ENCODE measurements at regions not wholly inside any gene's neighbourhood (a gene's known extent, or its start where the extent isn't known, plus 50 kb on each side); places are given as distances from the start of the nearest gene placed in this dataset.

DNA sequence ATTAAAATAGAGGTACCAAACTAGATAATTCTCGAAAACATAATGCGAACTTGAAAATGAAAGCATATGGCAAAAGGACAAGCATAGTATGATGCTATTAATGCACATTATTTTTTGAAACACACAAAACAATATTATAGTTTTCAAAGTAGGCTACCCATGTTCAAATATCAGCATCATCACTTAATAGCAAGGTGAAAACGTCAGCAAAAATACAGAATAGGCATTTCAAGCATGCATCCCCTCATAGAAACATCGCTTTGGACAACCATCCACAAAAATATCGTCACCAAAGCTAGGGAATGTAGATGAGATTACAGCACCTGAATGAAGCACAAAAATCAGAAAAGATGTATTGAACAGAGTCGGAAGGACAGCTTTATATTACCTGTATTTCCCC, 814.5 kb upstream of the LRRC4C start:
- Histone ChIP-seq H3K27ac (no peak overlapping the region), H3K27me3 (no peaks in the 10 kb centered on the region), H3K4me3 (no peak overlapping the region), H3K4me1 (no peaks in the 10 kb centered on the region), H3K9me3 (peaks cover 0 to 13% of the 10 kb centered on the region in 2 donors), H3K36me3 (no peaks in the 10 kb centered on the region)
- intact Hi-C loops (cut with DNase I; ENCODE audit: low total_unique reads), result no loop called here
- no peak for TF ChIP-seq POLR2A (IDR thresholded peaks at IDR 0.05)
- TF ChIP-seq CTCF (IDR thresholded peaks at IDR 0.05), result no peak
- no peak for DNase-seq

DNA sequence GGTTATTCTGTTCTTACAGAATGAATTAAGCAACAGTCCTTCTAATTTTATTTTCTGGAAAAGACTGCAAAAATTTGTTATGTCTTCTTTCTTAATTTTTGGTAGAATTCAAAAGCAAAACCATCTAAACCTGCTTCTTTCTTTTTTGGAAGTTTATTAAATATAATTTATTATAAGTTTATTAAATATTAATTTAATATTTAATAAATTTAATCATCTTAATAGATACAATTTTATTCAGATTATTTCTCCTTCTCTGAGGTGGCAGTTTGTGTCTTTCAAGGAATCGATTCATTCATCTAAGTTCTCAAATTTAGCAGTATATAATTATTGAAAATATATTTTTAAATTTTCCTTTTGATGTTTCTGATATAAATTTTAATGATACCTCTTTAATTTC, 837.5 kb upstream of the LRRC4C start:
- Histone ChIP-seq H3K36me3 (no peaks in the 10 kb centered on the region), H3K27ac (no peak overlapping the region), H3K4me1 (no peaks in the 10 kb centered on the region), H3K9me3 (no peaks in the 10 kb centered on the region), H3K4me3 (no peak overlapping the region), H3K27me3 (no peaks in the 10 kb centered on the region)
- no peak for DNase-seq
- intact Hi-C loops (cut with DNase I; ENCODE audit: low total_unique reads), result no loop called here
- no peak for TF ChIP-seq POLR2A (IDR thresholded peaks at IDR 0.05)
- TF ChIP-seq CTCF (IDR thresholded peaks at IDR 0.05), result no peak

DNA sequence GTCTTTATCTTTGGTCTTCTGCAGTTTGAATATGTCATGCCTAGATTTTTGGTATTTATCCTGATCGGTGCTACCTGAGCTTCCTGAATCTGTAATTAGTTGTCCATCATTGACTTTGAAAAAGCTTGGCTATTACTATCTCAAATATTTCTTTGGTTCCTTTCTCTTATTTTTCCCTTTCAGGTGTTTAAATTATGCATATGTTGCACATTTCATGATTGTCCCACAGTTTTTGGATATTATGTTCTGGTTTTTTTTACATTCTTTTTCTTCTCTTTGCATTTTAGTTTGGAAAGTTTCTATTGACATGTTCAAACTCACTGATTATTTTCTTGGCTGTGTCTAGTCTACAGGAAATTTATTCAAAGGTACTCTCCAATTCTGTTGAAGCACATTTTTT, 840.3 kb upstream of the LRRC4C start:
- Histone ChIP-seq H3K4me3 (no peak overlapping the region), H3K27me3 (no peaks in the 10 kb centered on the region), H3K4me1 (no peaks in the 10 kb centered on the region), H3K27ac (no peak overlapping the region), H3K9me3 (no peaks in the 10 kb centered on the region), H3K36me3 (no peaks in the 10 kb centered on the region)
- intact Hi-C loops (cut with DNase I; ENCODE audit: low total_unique reads), result no loop called here
- TF ChIP-seq POLR2A (IDR thresholded peaks at IDR 0.05) (no peak), CTCF (IDR thresholded peaks at IDR 0.05) (no peak)
- DNase-seq, result no peak

DNA sequence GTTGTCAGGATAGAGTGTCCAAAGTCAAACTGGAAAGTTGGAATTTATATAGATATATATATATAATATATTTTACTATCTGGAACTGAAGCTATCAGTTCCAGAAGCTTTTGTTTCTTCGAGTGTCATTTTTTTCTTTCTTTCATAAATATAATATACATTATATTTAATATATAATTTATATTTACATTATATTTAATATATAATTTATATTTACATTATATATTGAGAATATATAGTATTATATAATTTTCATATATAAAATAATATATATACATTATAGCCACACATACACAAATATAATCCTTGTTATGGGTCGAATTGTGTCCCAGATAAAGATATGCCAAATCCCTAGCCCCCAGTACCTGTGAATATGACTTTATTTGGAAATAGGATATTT, 842.3 kb upstream of the LRRC4C start:
- no peak for DNase-seq
- intact Hi-C loops (cut with DNase I; ENCODE audit: low total_unique reads), result no loop called here
- TF ChIP-seq POLR2A (IDR thresholded peaks at IDR 0.05), result no peak
- no peak for TF ChIP-seq CTCF (IDR thresholded peaks at IDR 0.05)

DNA sequence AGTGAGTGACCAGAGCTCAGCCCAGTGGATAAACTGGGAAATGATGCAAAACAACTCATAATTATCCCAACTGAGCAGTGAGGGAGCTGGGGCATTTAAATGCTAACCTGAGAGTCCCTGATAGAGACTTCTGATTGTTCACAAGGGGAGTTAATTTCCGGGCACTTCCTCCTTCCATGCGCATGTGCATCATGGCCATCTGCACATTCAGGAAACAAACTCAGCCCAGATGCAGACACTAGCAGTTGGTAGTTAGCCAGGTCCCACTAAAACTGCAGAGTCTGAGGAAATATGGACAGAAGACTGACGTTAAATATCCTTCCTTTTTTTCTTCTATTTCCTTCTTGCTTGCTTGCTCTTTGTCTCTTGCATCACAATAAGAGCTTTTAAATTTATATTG, 852.1 kb upstream of the LRRC4C start:
- DNase-seq, result no peak
- H3K36me3 ChIP-seq, result no peaks in the 10 kb centered on the region
- no peak overlapping the region for H3K4me3 ChIP-seq
- no peaks in the 10 kb centered on the region for H3K27me3 ChIP-seq
- intact Hi-C loops (cut with DNase I; ENCODE audit: low total_unique reads), result no loop called here
- H3K4me1 ChIP-seq, result no peaks in the 10 kb centered on the region
- TF ChIP-seq CTCF (IDR thresholded peaks at IDR 0.05), result no peak
- no peak for TF ChIP-seq POLR2A (IDR thresholded peaks at IDR 0.05)
- H3K9me3 ChIP-seq, result no peaks in the 10 kb centered on the region
- H3K27ac ChIP-seq, result no peak overlapping the region

More for the DNA sequence above, 842.3 kb upstream of the LRRC4C start:
- Histone ChIP-seq H3K36me3 (no peaks in the 10 kb centered on the region), H3K9me3 (no peaks in the 10 kb centered on the region), H3K27me3 (no peaks in the 10 kb centered on the region), H3K4me1 (no peaks in the 10 kb centered on the region), H3K27ac (no peak overlapping the region), H3K4me3 (no peak overlapping the region)

Measured in uterus (tissue), 3 donors.